ENCODE measurements at regions not wholly inside any gene's neighbourhood (a gene's known extent, or its start where the extent isn't known, plus 50 kb on each side); places are given as distances from the start of the nearest gene placed in this dataset.

GRCh38 chr5:29252390-29252789 is 1941.1 kb upstream of the CDH6 start:
- H3K27me3 ChIP-seq (ENCODE audit: insufficient read depth, poor library complexity, severe bottlenecking): no peaks in the 10 kb centered on the region
- DNase-seq (ENCODE audit: low read depth in 1 of 2, low spot score in 1 of 2): no peak
- H3K27ac ChIP-seq (replicated peaks): no peak overlapping the region
- TF ChIP-seq REST (IDR thresholded peaks at IDR 0.05; ENCODE audit: insufficient replicate concordance, low read depth) (no peak), POLR2AphosphoS5 (IDR thresholded peaks at IDR 0.05; ENCODE audit: low read depth) (no peak), GABPA (IDR thresholded peaks at IDR 0.05; ENCODE audit: low read depth) (no peak), SPI1 (IDR thresholded peaks at IDR 0.05; ENCODE audit: borderline replicate concordance, low read depth) (no peak)
- no peak overlapping the region for H3K4me3 ChIP-seq (replicated peaks; ENCODE audit: insufficient read depth, low read length)

GRCh38 chr5:29247346-29248028 is 1946.0 kb upstream of the CDH6 start:
- DNase-seq (ENCODE audit: low read depth in 1 of 2, low spot score in 1 of 2): no peak
- no peak for TF ChIP-seq REST (IDR thresholded peaks at IDR 0.05; ENCODE audit: insufficient replicate concordance, low read depth)
- no peak for TF ChIP-seq GABPA (IDR thresholded peaks at IDR 0.05; ENCODE audit: low read depth)
- no peak for TF ChIP-seq CTCF (IDR thresholded peaks at IDR 0.05; ENCODE audit: insufficient read depth, low read length)
- no peak for TF ChIP-seq POLR2AphosphoS5 (IDR thresholded peaks at IDR 0.05; ENCODE audit: low read depth)
- TF ChIP-seq SPI1 (IDR thresholded peaks at IDR 0.05; ENCODE audit: borderline replicate concordance, low read depth): no peak
- no peak overlapping the region for H3K4me3 ChIP-seq (replicated peaks; ENCODE audit: insufficient read depth, low read length)
- H3K27ac ChIP-seq (replicated peaks): no peak overlapping the region
- no peaks in the 10 kb centered on the region for H3K27me3 ChIP-seq (ENCODE audit: insufficient read depth, poor library complexity, severe bottlenecking)

- H3K4me3 ChIP-seq (replicated peaks; ENCODE audit: insufficient read depth, low read length): no peak overlapping the region
- DNase-seq (ENCODE audit: low read depth in 1 of 2, low spot score in 1 of 2): no peak
- no peak overlapping the region for H3K27ac ChIP-seq (replicated peaks)
- H3K27me3 ChIP-seq (ENCODE audit: insufficient read depth, poor library complexity, severe bottlenecking): no peaks in the 10 kb centered on the region
- TF ChIP-seq REST (IDR thresholded peaks at IDR 0.05; ENCODE audit: insufficient replicate concordance, low read depth): no peak
- TF ChIP-seq CTCF (IDR thresholded peaks at IDR 0.05; ENCODE audit: insufficient read depth, low read length): no peak
- TF ChIP-seq GABPA (IDR thresholded peaks at IDR 0.05; ENCODE audit: low read depth): no peak
- TF ChIP-seq POLR2AphosphoS5 (IDR thresholded peaks at IDR 0.05; ENCODE audit: low read depth): no peak
- TF ChIP-seq SPI1 (IDR thresholded peaks at IDR 0.05; ENCODE audit: borderline replicate concordance, low read depth): no peak
These were observed 1953.1 kb upstream of the CDH6 start for GRCh38 chr5:29240379-29240778.

Data from HL-60 (cell line).